Breast epithelium (tissue), 4 donors: ENCODE measurements at regions not wholly inside any gene's neighbourhood (a gene's known extent, or its start where the extent isn't known, plus 50 kb on each side); places are given as distances from the start of the nearest gene placed in this dataset.

Experiments used
- DNase-seq, 2 donors: peaks; one replicate each; pipeline ENCODE4 v3.0.0-alpha.2; 2019; ENCODE audit warnings: low spot score in 2 of 2
- H3K27ac ChIP-seq, 2 donors: fragments of 200-600 bp; sonication (generic) in 1 of 2; one replicate each; pipeline ENCODE4 v1.5.1; 2016 to 2019; ENCODE audit warnings: mild to moderate bottlenecking in 1 of 2
- H3K27me3 ChIP-seq, 2 donors: fragments of 200-600 bp; sonication (generic) in 1 of 2; one replicate each; pipeline versions ENCODE4 v1.5.1 to v1.6.0; 2017 to 2019; ENCODE audit warnings: control low read depth in 1 of 2, mild to moderate bottlenecking in 1 of 2
- H3K36me3 ChIP-seq: fragments of 200-600 bp; one replicate; pipeline ENCODE4 v1.5.1; 2019
- H3K4me1 ChIP-seq, 2 donors: fragments of 200-600 bp; sonication (generic); one replicate each; pipeline ENCODE4 v1.5.1; 2016 to 2019; ENCODE audit warnings: control low read depth in 1 of 2
- H3K4me3 ChIP-seq, 3 donors: fragments of 200-600 bp; sonication (generic); 1 replicate in 2 of 3; 2 replicates in 1 of 3; pipeline ENCODE4 v1.5.1; 2016 to 2019; ENCODE audit warnings: mild to moderate bottlenecking in 3 of 3, moderate library complexity in 2 of 3
- H3K9me3 ChIP-seq, 2 donors: fragments of 200-600 bp; sonication (generic) in 1 of 2; one replicate each; pipeline ENCODE4 v1.5.1; 2016 to 2019; ENCODE audit warnings: control low read depth in 1 of 2
- POLR2A ChIP-seq: fragments of 450-650 bp; IDR thresholded peaks from one replicate; pipeline ENCODE4 v1.6.1; 2016; ENCODE audit warnings: antibody characterized with exemption, mild to moderate bottlenecking, moderate library complexity
- POLR2AphosphoS5 ChIP-seq, 3 donors: sonication (generic); formaldehyde crosslinking; IDR thresholded peaks; one replicate each; pipeline ENCODE4 v1.6.1; 2017; ENCODE audit warnings: antibody characterized with exemption in 3 of 3
- intact Hi-C: fragments of 100-400 bp; cut with DNase I; formaldehyde crosslinking; loops from one replicate; pipeline ENCODE4 v1.15.1; 2023; ENCODE audit warnings: low total_unique reads
- TF ChIP-seq, protein P1 (sequence below), 3 donors: fragments of 450-650 bp; IDR thresholded peaks; one replicate each; pipeline ENCODE4 v1.5.1; 2016 to 2017; ENCODE audit warnings: antibody characterized with exemption in 3 of 3, mild to moderate bottlenecking in 3 of 3, moderate library complexity in 3 of 3

DNA sequence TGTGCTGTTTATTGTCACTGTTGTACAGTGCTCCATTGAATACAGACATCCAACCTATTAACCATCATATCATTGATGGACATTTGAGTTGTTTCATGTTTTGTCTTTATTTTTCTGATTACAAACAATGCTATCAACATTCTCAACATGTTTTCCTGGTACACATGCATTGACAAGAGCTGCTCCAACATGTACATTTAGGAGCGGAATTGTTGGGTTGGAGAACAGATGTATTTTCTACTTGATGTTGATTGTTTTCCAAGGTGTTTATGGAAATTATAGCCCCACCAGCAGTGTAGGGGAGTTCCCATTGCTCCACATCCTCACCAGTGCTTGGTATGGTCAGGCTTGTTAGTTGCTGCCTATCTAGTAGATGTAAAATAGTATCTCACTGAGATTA is 204.1 kb upstream of the CLINT1 start:
- H3K27ac ChIP-seq, result no peak overlapping the region
- TF ChIP-seq POLR2A (no peak), POLR2AphosphoS5 (IDR thresholded peaks at IDR 0.05) (no peak)
- TF ChIP-seq, protein P1, sequence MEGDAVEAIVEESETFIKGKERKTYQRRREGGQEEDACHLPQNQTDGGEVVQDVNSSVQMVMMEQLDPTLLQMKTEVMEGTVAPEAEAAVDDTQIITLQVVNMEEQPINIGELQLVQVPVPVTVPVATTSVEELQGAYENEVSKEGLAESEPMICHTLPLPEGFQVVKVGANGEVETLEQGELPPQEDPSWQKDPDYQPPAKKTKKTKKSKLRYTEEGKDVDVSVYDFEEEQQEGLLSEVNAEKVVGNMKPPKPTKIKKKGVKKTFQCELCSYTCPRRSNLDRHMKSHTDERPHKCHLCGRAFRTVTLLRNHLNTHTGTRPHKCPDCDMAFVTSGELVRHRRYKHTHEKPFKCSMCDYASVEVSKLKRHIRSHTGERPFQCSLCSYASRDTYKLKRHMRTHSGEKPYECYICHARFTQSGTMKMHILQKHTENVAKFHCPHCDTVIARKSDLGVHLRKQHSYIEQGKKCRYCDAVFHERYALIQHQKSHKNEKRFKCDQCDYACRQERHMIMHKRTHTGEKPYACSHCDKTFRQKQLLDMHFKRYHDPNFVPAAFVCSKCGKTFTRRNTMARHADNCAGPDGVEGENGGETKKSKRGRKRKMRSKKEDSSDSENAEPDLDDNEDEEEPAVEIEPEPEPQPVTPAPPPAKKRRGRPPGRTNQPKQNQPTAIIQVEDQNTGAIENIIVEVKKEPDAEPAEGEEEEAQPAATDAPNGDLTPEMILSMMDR (IDR thresholded peaks at IDR 0.05), result no peak
- intact Hi-C loops, result no loop called here
- DNase-seq, result no peak
- H3K27me3 ChIP-seq, result no peaks in the 10 kb centered on the region
- no peaks in the 10 kb centered on the region for H3K36me3 ChIP-seq
- H3K4me3 ChIP-seq, result no peak overlapping the region
- H3K9me3 ChIP-seq, result no peaks in the 10 kb centered on the region
- no peaks in the 10 kb centered on the region for H3K4me1 ChIP-seq

DNA sequence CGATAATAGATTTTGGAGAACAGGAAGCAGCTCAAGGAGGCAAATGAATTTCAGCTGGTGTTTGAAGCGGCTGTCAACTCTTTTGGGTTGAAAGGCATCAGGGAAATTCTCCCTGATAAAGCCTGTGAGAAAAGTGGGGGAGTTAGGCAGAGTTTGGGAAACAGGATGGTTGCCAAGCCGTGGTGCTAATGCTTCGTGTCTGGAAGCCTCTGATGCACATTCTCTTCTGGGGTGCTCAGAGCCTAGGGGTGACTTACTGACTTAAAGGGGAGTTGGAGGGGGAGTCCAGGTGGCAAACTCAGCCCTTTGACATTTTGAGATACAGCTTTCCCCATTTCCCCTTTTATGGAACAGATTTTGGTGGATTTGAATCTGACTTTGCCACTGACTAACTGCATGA is 202.5 kb upstream of the CLINT1 start:
- Histone ChIP-seq H3K4me1 (no peaks in the 10 kb centered on the region), H3K27ac (no peak overlapping the region), H3K36me3 (no peaks in the 10 kb centered on the region), H3K9me3 (no peaks in the 10 kb centered on the region), H3K4me3 (no peak overlapping the region), H3K27me3 (no peaks in the 10 kb centered on the region)
- TF ChIP-seq, protein P1 (IDR thresholded peaks at IDR 0.05), result no peak
- no peak for TF ChIP-seq POLR2AphosphoS5 (IDR thresholded peaks at IDR 0.05)
- TF ChIP-seq POLR2A, result no peak
- DNase-seq, result no peak
- intact Hi-C loops, result no loop called here

DNA sequence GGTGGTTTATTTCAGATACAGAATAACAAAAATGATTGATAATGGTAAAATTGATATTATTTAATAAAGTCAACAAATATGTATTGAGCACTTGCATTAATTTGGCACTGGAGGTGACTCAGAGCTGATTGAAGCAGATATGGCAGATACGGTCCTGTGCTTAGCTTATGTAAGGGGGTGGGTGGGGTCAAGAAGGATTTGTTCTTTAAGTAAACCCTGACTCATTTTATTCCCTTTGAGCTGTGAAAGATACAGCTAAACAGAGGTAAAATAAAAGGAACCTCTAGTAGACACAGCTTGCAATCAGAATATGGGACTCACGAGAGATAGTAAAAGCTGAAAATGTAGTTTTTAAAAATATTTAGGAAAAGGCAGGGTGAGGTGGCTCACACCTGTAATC is 201.3 kb upstream of the CLINT1 start:
- no peaks in the 10 kb centered on the region for H3K4me1 ChIP-seq
- TF ChIP-seq, protein P1 (IDR thresholded peaks at IDR 0.05), result no peak
- no peak overlapping the region for H3K4me3 ChIP-seq
- H3K36me3 ChIP-seq, result no peaks in the 10 kb centered on the region
- intact Hi-C loops, result no loop called here
- no peaks in the 10 kb centered on the region for H3K9me3 ChIP-seq
- H3K27ac ChIP-seq, result no peak overlapping the region
- H3K27me3 ChIP-seq, result no peaks in the 10 kb centered on the region
- no peak for DNase-seq

DNA sequence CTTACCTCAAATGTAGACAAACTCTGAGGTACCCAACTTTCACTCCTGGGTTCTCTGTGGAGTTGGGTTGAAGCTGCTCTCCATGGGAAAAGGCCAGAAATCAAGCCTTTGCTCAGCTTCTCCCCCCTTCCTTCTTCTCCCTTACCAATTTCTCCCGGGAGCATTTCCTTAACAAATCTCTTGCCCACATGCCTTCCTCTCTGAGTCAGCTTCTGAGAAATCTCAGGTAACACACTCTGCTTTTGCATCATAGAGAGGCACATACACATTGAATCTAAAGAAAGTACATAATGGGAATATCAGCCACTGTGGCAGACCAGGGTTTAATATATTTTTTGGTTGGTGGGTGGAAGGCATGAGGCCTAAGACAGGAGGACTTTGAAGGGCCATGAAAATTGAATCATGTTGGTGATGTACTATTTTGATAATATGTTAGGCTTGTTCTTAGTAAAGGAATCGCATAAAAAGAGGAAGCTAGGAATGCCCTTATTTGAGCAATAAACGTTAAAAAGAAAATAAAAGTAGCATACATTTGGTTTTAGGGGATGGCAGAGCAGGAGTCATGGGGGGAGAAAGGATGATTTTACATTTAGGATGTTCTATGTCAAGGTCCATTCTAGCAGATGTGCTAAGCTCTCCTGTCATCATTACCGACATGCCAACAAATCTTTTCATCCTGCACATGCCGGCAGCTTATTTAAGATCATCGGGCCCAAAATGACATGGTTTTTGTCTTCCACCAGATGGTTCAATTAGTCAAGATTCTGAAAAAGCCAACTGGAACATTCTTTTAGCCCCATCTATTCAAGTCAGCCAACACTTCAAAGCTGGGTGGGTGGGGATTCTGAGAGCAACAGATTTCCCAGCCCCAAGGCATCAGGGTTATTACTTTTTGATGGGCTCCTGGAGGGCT is 199.5 kb upstream of the CLINT1 start:
- no peak overlapping the region for H3K4me3 ChIP-seq
- no peaks in the 10 kb centered on the region for H3K4me1 ChIP-seq
- no peak for DNase-seq
- no peak overlapping the region for H3K27ac ChIP-seq
- H3K9me3 ChIP-seq, result no peaks in the 10 kb centered on the region
- intact Hi-C loops, result no loop called here
- H3K36me3 ChIP-seq, result no peaks in the 10 kb centered on the region
- TF ChIP-seq, protein P1 (IDR thresholded peaks at IDR 0.05), result no peak
- TF ChIP-seq POLR2AphosphoS5 (IDR thresholded peaks at IDR 0.05), result no peak
- TF ChIP-seq POLR2A, result no peak
- no peaks in the 10 kb centered on the region for H3K27me3 ChIP-seq

DNA sequence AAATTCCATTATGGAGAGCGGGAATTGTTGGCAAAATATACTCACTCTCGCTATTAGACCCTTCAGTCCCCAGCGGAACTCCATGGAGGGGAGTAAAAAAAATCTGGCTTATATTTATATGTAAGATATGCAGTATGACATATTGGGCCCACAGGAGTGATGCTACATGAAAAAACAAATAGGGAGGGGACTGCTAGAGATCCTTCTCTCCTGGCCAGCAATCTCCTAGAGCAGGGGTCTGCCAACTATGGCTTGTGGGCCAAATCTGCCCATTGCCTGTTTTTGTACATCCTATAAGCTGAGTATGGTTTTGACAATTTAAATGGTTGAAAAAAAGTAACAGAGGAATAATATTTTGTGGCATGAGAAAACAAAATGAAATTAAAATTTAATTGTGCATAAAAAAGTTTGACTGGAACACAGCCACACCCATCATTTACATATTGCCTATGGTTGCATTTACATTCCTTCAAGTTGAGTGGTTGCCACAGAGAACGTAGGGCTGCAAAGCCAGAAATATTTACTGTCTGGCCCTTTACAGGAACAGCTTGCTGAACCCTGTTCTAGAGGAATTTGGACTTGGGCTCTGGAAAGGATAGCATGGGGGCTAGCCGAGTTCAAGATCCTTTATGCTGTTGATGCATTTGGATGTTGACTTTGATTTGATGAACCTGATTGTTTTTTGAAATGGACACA is 197.3 kb upstream of the CLINT1 start:
- Histone ChIP-seq H3K36me3 (no peaks in the 10 kb centered on the region), H3K9me3 (no peaks in the 10 kb centered on the region), H3K27ac (no peak overlapping the region), H3K4me1 (peaks cover 0 to 1% of the 10 kb centered on the region in 2 donors), H3K27me3 (no peaks in the 10 kb centered on the region), H3K4me3 (no peak overlapping the region)
- TF ChIP-seq POLR2AphosphoS5 (IDR thresholded peaks at IDR 0.05) (no peak), POLR2A (no peak)
- TF ChIP-seq, protein P1 (IDR thresholded peaks at IDR 0.05), result no peak
- DNase-seq, result no peak
- intact Hi-C loops, result no loop called here
